Neuron (in vitro differentiated cells): ENCODE measurements at regions not wholly inside any gene's neighbourhood (a gene's known extent, or its start where the extent isn't known, plus 50 kb on each side); places are given as distances from the start of the nearest gene placed in this dataset.

Experiments used
- H2AFZ ChIP-seq: one replicate; pipeline ENCODE4 v1.6.1; 2013; ENCODE audit warnings: low read depth, mild to moderate bottlenecking, inconsistent platforms, low read length, moderate library complexity
- H3K27me3 ChIP-seq: one replicate; pipeline ENCODE4 v1.6.1; 2013; ENCODE audit warnings: low read length; ENCODE audit not compliant: insufficient read depth
- H3K36me3 ChIP-seq: one replicate; pipeline ENCODE4 v1.6.1; 2013; ENCODE audit warnings: low read length; ENCODE audit not compliant: insufficient read depth
- H3K4me1 ChIP-seq: one replicate; pipeline ENCODE4 v1.6.1; 2013; ENCODE audit warnings: low read length; ENCODE audit not compliant: insufficient read depth
- H3K4me3 ChIP-seq: 2 replicates; pipeline ENCODE4 v1.5.1; 2013; ENCODE audit warnings: mild to moderate bottlenecking, low read length, moderate library complexity
- H3K9me3 ChIP-seq: one replicate; pipeline ENCODE4 v1.6.1; 2013; ENCODE audit warnings: low read length

GRCh38 chr10:3245395-3245794 lies 72.8 kb upstream of the PITRM1 start:
- H2AFZ ChIP-seq: no peak overlapping the region
- H3K9me3 ChIP-seq: no peaks in the 10 kb centered on the region
- H3K4me1 ChIP-seq: peaks cover 13% of the 10 kb centered on the region
- H3K4me3 ChIP-seq: no peak overlapping the region
- no peaks in the 10 kb centered on the region for H3K27me3 ChIP-seq
- no peaks in the 10 kb centered on the region for H3K36me3 ChIP-seq

GRCh38 chr10:3241967-3242650 lies 69.5 kb upstream of the PITRM1 start:
- Histone ChIP-seq H3K9me3 (no peaks in the 10 kb centered on the region), H3K4me3 (no peak overlapping the region), H3K4me1 (peaks cover 12% of the 10 kb centered on the region), H3K36me3 (no peaks in the 10 kb centered on the region), H3K27me3 (no peaks in the 10 kb centered on the region), H2AFZ (no peak overlapping the region)

GRCh38 chr10:3241274-3241921 lies 68.8 kb upstream of the PITRM1 start:
- Histone ChIP-seq H2AFZ (no peak overlapping the region), H3K9me3 (no peaks in the 10 kb centered on the region), H3K4me1 (peaks cover 19% of the 10 kb centered on the region), H3K27me3 (no peaks in the 10 kb centered on the region), H3K36me3 (no peaks in the 10 kb centered on the region), H3K4me3 (no peak overlapping the region)

- Histone ChIP-seq H3K9me3 (no peaks in the 10 kb centered on the region), H3K27me3 (no peaks in the 10 kb centered on the region), H3K36me3 (no peaks in the 10 kb centered on the region), H3K4me3 (no peak overlapping the region), H3K4me1 (peaks cover 20% of the 10 kb centered on the region), H2AFZ (no peak overlapping the region)
Measured at GRCh38 chr10:3239920-3240894, 67.6 kb upstream of the PITRM1 start.

GRCh38 chr10:3239066-3239919 lies 66.7 kb upstream of the PITRM1 start:
- Histone ChIP-seq H3K27me3 (no peaks in the 10 kb centered on the region), H3K9me3 (no peaks in the 10 kb centered on the region), H3K4me3 (no peak overlapping the region), H2AFZ (no peak overlapping the region), H3K36me3 (no peaks in the 10 kb centered on the region), H3K4me1 (peaks cover 20% of the 10 kb centered on the region)

GRCh38 chr10:3238115-3238871 lies 65.7 kb upstream of the PITRM1 start:
- H3K4me3 ChIP-seq: no peak overlapping the region

GRCh38 chr10:3237530-3237929 lies 64.9 kb upstream of the PITRM1 start:
- Histone ChIP-seq H3K9me3 (no peaks in the 10 kb centered on the region), H3K27me3 (no peaks in the 10 kb centered on the region), H3K4me3 (no peak overlapping the region), H2AFZ (no peak overlapping the region), H3K4me1 (peaks cover 20% of the 10 kb centered on the region), H3K36me3 (no peaks in the 10 kb centered on the region)

More at GRCh38 chr10:3238115-3238871, 65.7 kb upstream of the PITRM1 start:
- Histone ChIP-seq H3K27me3 (no peaks in the 10 kb centered on the region), H3K4me1 (peaks cover 20% of the 10 kb centered on the region), H3K36me3 (no peaks in the 10 kb centered on the region), H3K9me3 (no peaks in the 10 kb centered on the region), H2AFZ (no peak overlapping the region)

GRCh38 chr10:3236644-3237404 lies 64.2 kb upstream of the PITRM1 start:
- no peaks in the 10 kb centered on the region for H3K9me3 ChIP-seq
- H3K36me3 ChIP-seq: no peaks in the 10 kb centered on the region
- no peak overlapping the region for H2AFZ ChIP-seq
- H3K4me1 ChIP-seq: peaks cover 20% of the 10 kb centered on the region
- no peaks in the 10 kb centered on the region for H3K27me3 ChIP-seq
- no peak overlapping the region for H3K4me3 ChIP-seq

GRCh38 chr10:3235996-3236510 lies 63.5 kb upstream of the PITRM1 start:
- Histone ChIP-seq H3K9me3 (no peaks in the 10 kb centered on the region), H2AFZ (no peak overlapping the region), H3K4me1 (peaks cover 16% of the 10 kb centered on the region), H3K4me3 (no peak overlapping the region), H3K27me3 (no peaks in the 10 kb centered on the region), H3K36me3 (no peaks in the 10 kb centered on the region)

GRCh38 chr10:3235395-3235794 lies 62.8 kb upstream of the PITRM1 start:
- H3K27me3 ChIP-seq: no peaks in the 10 kb centered on the region
- no peaks in the 10 kb centered on the region for H3K36me3 ChIP-seq
- no peak overlapping the region for H2AFZ ChIP-seq
- H3K9me3 ChIP-seq: no peaks in the 10 kb centered on the region
- H3K4me3 ChIP-seq: no peak overlapping the region
- peaks cover 16% of the 10 kb centered on the region for H3K4me1 ChIP-seq

- Histone ChIP-seq H3K27me3 (no peaks in the 10 kb centered on the region), H3K9me3 (no peaks in the 10 kb centered on the region), H3K4me3 (no peak overlapping the region), H3K36me3 (no peaks in the 10 kb centered on the region), H3K4me1 (peaks cover 16% of the 10 kb centered on the region), H2AFZ (no peak overlapping the region)
Measured at GRCh38 chr10:3233486-3233990, 61.0 kb upstream of the PITRM1 start.
